HepG2 (cell line): ENCODE measurements at regions not wholly inside any gene's neighbourhood (a gene's known extent, or its start where the extent isn't known, plus 50 kb on each side); places are given as distances from the start of the nearest gene placed in this dataset.

ENCODE experiments used
- ATAC-seq: fragments of 200-7000 bp; cut with Tn5 transposase; 3 replicates; pipeline ENCODE4 v1.9.1; 2020; ENCODE audit warnings: mild to moderate bottlenecking, moderate library complexity
- BruUV-seq: library from RNA; stranded (reverse); fragments of 400-500 nt; replicated peaks from 2 replicates; lab custom pipeline; 2021; lab: Mats Ljungman, UMichigan
- CTCF ChIA-PET: fragments of 300-600 bp; formaldehyde crosslinking; extraction: SDS; loops from one replicate; lab custom pipeline; 2021; ENCODE audit warnings: low total read pairs, inconsistent platforms, low intra/inter-chr PET ratio; lab: Yijun Ruan, JAX
- POLR2A ChIA-PET: fragments of 350-600 bp; sonication (Branson Sonifier 250); formaldehyde crosslinking; loops from one replicate; lab custom pipeline; 2020; ENCODE audit warnings: antibody characterized with exemption, inconsistent platforms; lab: Yijun Ruan, JAX
- DNase-seq: peaks from one replicate; pipeline ENCODE4 v3.0.0-alpha.2; 2015; ENCODE audit warnings: low spot score
- FAIRE-seq: peaks from 3 replicates; lab custom pipeline; 2011; peaks lifted over from hg19 to GRCh38; lab: Jason Lieb, UNC
- H2AFZ ChIP-seq: one replicate; pipeline ENCODE4 v1.6.1; 2011; ENCODE audit warnings: low read length, inconsistent platforms
- H3K27ac ChIP-seq: fragments of 300-600 bp; 3 replicates; pipeline ENCODE4 v1.8.0; 2011; ENCODE audit warnings: mixed run types, mild to moderate bottlenecking, mixed read lengths, low read length, inconsistent platforms; ENCODE audit not compliant: insufficient read depth; ENCODE audit errors: extremely low read length
- H3K27me3 ChIP-seq, 2 experiments: fragments of 200-600 bp in 1 of 2; 2 replicates in 1 of 2; 3 replicates in 1 of 2; pipeline versions ENCODE4 v1.6.0 to v1.8.0; 2011; ENCODE audit warnings: low read length in 2 of 2, mild to moderate bottlenecking in 2 of 2, moderate library complexity in 2 of 2, inconsistent platforms in 1 of 2; ENCODE audit not compliant: insufficient read depth in 2 of 2, control insufficient read depth in 1 of 2
- H3K36me3 ChIP-seq, 2 experiments: fragments of 200-600 bp in 1 of 2; replicated peaks in 1 of 2; 2 replicates in 1 of 2; 3 replicates in 1 of 2; pipeline versions ENCODE4 v1.5.1 to v1.8.0; 2011; ENCODE audit warnings: low read length in 2 of 2, inconsistent platforms in 1 of 2; ENCODE audit not compliant: insufficient read depth in 2 of 2, control insufficient read depth in 1 of 2
- H3K4me1 ChIP-seq: 2 replicates; pipeline ENCODE4 v1.5.1; 2012; ENCODE audit warnings: low read length, inconsistent platforms; ENCODE audit not compliant: insufficient read depth
- H3K4me2 ChIP-seq: 2 replicates; pipeline ENCODE4 v1.6.0; 2011; ENCODE audit warnings: low read depth, low read length, inconsistent platforms
- H3K4me3 ChIP-seq, 3 experiments: fragments of 200-600 bp in 1 of 3; sonication (generic), shearing (Covaris generic) in 1 of 3; replicated peaks in 1 of 3; 2 replicates each; pipeline ENCODE4 v1.5.1; 2011 to 2016; ENCODE audit warnings: low read length in 3 of 3, inconsistent platforms in 2 of 3, low read depth in 2 of 3, mild to moderate bottlenecking in 2 of 3, control low read depth in 1 of 3, mixed read lengths in 1 of 3; ENCODE audit not compliant: insufficient read depth in 1 of 3
- H3K79me2 ChIP-seq: one replicate; pipeline ENCODE4 v1.6.1; 2011; ENCODE audit warnings: low read length, inconsistent platforms; ENCODE audit not compliant: insufficient read depth
- H3K9ac ChIP-seq: 2 replicates; pipeline ENCODE4 v1.6.0; 2011; ENCODE audit warnings: mild to moderate bottlenecking, low read depth, low read length, inconsistent platforms; ENCODE audit not compliant: insufficient read depth
- H3K9me3 ChIP-seq: 2 replicates; pipeline ENCODE4 v1.5.1; 2012; ENCODE audit warnings: mild to moderate bottlenecking, low read length
- H4K20me1 ChIP-seq: 2 replicates; pipeline ENCODE4 v1.6.0; 2011; ENCODE audit warnings: inconsistent platforms, mild to moderate bottlenecking, low read length, moderate library complexity; ENCODE audit not compliant: insufficient read depth
- ATF7 ChIP-seq, 2 experiments: fragments of 450-650 bp in 1 of 2; sonication (generic) in 1 of 2; formaldehyde crosslinking in 1 of 2; IDR thresholded peaks; 2 replicates each; pipeline versions ENCODE4 v1.4.0 to v1.6.1; 2016 to 2020; ENCODE audit warnings: antibody characterized with exemption in 1 of 2, mild to moderate bottlenecking in 1 of 2, missing genetic modification reagents in 1 of 2
- CEBPG ChIP-seq: IDR thresholded peaks from 2 replicates; pipeline ENCODE4 v1.6.1; 2016
- CHCHD3 ChIP-seq: sonication (generic); formaldehyde crosslinking; IDR thresholded peaks from 2 replicates; pipeline ENCODE4 v1.8.0; 2022; ENCODE audit warnings: mild to moderate bottlenecking, missing genetic modification reagents, moderate library complexity
- MEIS2 ChIP-seq: sonication (generic); formaldehyde crosslinking; IDR thresholded peaks from 2 replicates; pipeline ENCODE4 v1.9.0; 2021; ENCODE audit warnings: mild to moderate bottlenecking, missing genetic modification reagents
- SMARCE1 ChIP-seq: fragments of 450-650 bp; IDR thresholded peaks from 2 replicates; pipeline ENCODE4 v1.6.1; 2017; ENCODE audit warnings: borderline replicate concordance
- SRSF9 ChIP-seq: fragments of 200-400 bp; formaldehyde crosslinking; IDR thresholded peaks from 2 replicates; pipeline ENCODE4 v1.6.1; 2018; ENCODE audit warnings: borderline replicate concordance, mild to moderate bottlenecking, low read depth, low read length; ENCODE audit not compliant: insufficient read depth, poor library complexity, severe bottlenecking
- ZNF546 ChIP-seq: sonication (generic); formaldehyde crosslinking; conservative IDR thresholded peaks from 2 replicates; pipeline ENCODE4 v1.8.1; 2023; ENCODE audit warnings: mild to moderate bottlenecking, missing genetic modification reagents
- ZNF773 ChIP-seq: sonication (generic); formaldehyde crosslinking; IDR thresholded peaks from 2 replicates; pipeline ENCODE4 v1.4.0; 2020; ENCODE audit warnings: missing genetic modification reagents, borderline replicate concordance
- WGBS: methylation state at CpG from one replicate; pipeline ENCODE4 v1.1.6; 2017; ENCODE audit warnings: low lambda C conversion rate; 5-methylcytosine and 5-hydroxymethylcytosine counted together
- in situ Hi-C: cut with HindIII; loops from 2 replicates; pipeline ENCODE4 v1.10.0; 2017; ENCODE audit warnings: low pct_unique_long_range_greater_than_20kb; ENCODE audit not compliant: extremely low pct_ligation_motif_present
- intact Hi-C: fragments of 100-400 bp; cut with micrococcal nuclease; formaldehyde crosslinking; loops from one replicate; pipeline ENCODE4 v1.10.0; 2022; ENCODE audit not compliant: unreplicated experiment
- TF ChIP-seq, protein P1 (sequence below): sonication (generic); formaldehyde crosslinking; IDR thresholded peaks from 2 replicates; pipeline ENCODE4 v1.8.1; 2022; ENCODE audit warnings: low read depth, mild to moderate bottlenecking, missing genetic modification reagents
- TF ChIP-seq, protein P2 (sequence below): sonication (generic); formaldehyde crosslinking; IDR thresholded peaks from 2 replicates; pipeline ENCODE4 v1.8.0; 2022; ENCODE audit warnings: missing genetic modification reagents, mild to moderate bottlenecking, moderate library complexity, borderline replicate concordance
- TF ChIP-seq, protein P3 (sequence below): sonication (generic); formaldehyde crosslinking; IDR thresholded peaks from 2 replicates; pipeline ENCODE4 v1.4.0; 2020; ENCODE audit warnings: missing genetic modification reagents; ENCODE audit errors: not compliant biosample characterization

- Histone ChIP-seq H3K4me1 (no peaks in the 10 kb centered on the region), H4K20me1 (no peaks in the 10 kb centered on the region), H2AFZ (no peak overlapping the region)
- no peak for ATAC-seq
- in situ Hi-C loops = no loop called here
- TF ChIP-seq ATF7 (IDR thresholded peaks at IDR 0.05) (peak; percentile 90), ATF7 (CRISPR knock-in tag; IDR thresholded peaks at IDR 0.05) (no peak), CHCHD3 (CRISPR knock-in tag) (no peak)
- TF ChIP-seq, protein P1, sequence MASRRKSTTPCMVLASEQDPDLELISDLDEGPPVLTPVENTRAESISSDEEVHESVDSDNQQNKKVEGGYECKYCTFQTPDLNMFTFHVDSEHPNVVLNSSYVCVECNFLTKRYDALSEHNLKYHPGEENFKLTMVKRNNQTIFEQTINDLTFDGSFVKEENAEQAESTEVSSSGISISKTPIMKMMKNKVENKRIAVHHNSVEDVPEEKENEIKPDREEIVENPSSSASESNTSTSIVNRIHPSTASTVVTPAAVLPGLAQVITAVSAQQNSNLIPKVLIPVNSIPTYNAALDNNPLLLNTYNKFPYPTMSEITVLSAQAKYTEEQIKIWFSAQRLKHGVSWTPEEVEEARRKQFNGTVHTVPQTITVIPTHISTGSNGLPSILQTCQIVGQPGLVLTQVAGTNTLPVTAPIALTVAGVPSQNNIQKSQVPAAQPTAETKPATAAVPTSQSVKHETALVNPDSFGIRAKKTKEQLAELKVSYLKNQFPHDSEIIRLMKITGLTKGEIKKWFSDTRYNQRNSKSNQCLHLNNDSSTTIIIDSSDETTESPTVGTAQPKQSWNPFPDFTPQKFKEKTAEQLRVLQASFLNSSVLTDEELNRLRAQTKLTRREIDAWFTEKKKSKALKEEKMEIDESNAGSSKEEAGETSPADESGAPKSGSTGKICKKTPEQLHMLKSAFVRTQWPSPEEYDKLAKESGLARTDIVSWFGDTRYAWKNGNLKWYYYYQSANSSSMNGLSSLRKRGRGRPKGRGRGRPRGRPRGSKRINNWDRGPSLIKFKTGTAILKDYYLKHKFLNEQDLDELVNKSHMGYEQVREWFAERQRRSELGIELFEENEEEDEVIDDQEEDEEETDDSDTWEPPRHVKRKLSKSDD (CRISPR knock-in tag) = no peak
- TF ChIP-seq, all 625 proteins: peak for 1
- no peak overlapping the region for H3K4me3 ChIP-seq
- no peak overlapping the region for H3K9ac ChIP-seq
- DNase-seq = no peak
- FAIRE-seq = no peak
- BruUV-seq = no TSS peak
- intact Hi-C loops = no loop called here
- CTCF ChIA-PET = no interaction called here
- H3K79me2 ChIP-seq = no peaks in the 10 kb centered on the region
- H3K9me3 ChIP-seq = no peaks in the 10 kb centered on the region
- no peaks in the 10 kb centered on the region for H3K36me3 ChIP-seq
- no peak overlapping the region for H3K27ac ChIP-seq
- no peak overlapping the region for H3K4me2 ChIP-seq
- POLR2A ChIA-PET = no interaction called here
- 9% methylated on average over 3 of the region's 3 CpGs for WGBS
- no peaks in the 10 kb centered on the region; a peak in 1 of 5 replicates for H3K27me3 ChIP-seq
These were observed 79.8 kb upstream of the STK17B start for GRCh38 chr2:196251132-196251531.

GRCh38 chr2:196252408-196253115 lies 81.2 kb upstream of the STK17B start:
- ChIA-PET CTCF (no interaction called here), POLR2A (no interaction called here)
- Histone ChIP-seq H3K9me3 (no peaks in the 10 kb centered on the region), H3K27me3 (no peaks in the 10 kb centered on the region; a peak in 1 of 5 replicates), H4K20me1 (no peaks in the 10 kb centered on the region), H3K4me1 (no peaks in the 10 kb centered on the region), H3K4me3 (no peak overlapping the region), H3K9ac (no peak overlapping the region), H2AFZ (no peak overlapping the region), H3K27ac (no peak overlapping the region), H3K4me2 (no peak overlapping the region), H3K36me3 (no peaks in the 10 kb centered on the region), H3K79me2 (no peaks in the 10 kb centered on the region)
- TF ChIP-seq, protein P2, sequence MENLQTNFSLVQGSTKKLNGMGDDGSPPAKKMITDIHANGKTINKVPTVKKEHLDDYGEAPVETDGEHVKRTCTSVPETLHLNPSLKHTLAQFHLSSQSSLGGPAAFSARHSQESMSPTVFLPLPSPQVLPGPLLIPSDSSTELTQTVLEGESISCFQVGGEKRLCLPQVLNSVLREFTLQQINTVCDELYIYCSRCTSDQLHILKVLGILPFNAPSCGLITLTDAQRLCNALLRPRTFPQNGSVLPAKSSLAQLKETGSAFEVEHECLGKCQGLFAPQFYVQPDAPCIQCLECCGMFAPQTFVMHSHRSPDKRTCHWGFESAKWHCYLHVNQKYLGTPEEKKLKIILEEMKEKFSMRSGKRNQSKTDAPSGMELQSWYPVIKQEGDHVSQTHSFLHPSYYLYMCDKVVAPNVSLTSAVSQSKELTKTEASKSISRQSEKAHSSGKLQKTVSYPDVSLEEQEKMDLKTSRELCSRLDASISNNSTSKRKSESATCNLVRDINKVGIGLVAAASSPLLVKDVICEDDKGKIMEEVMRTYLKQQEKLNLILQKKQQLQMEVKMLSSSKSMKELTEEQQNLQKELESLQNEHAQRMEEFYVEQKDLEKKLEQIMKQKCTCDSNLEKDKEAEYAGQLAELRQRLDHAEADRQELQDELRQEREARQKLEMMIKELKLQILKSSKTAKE (CRISPR knock-in tag) = no peak
- no peak for TF ChIP-seq CEBPG (CRISPR knock-in tag)
- no peak for TF ChIP-seq ZNF773 (CRISPR knock-in tag)
- no peak for TF ChIP-seq SRSF9
- TF ChIP-seq SMARCE1 = no peak
- TF ChIP-seq MEIS2 = no peak
- no peak for TF ChIP-seq ZNF546 (CRISPR knock-in tag)
- TF ChIP-seq, protein P3, sequence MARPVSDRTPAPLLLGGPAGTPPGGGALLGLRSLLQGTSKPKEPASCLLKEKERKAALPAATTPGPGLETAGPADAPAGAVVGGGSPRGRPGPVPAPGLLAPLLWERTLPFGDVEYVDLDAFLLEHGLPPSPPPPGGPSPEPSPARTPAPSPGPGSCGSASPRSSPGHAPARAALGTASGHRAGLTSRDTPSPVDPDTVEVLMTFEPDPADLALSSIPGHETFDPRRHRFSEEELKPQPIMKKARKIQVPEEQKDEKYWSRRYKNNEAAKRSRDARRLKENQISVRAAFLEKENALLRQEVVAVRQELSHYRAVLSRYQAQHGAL (CRISPR knock-in tag) = no peak
- intact Hi-C loops = no loop called here
- ATAC-seq (no peak), FAIRE-seq (no peak), DNase-seq (no peak)
- in situ Hi-C loops = no loop called here
- no TSS peak for BruUV-seq
- 17% methylated on average over 1 of the region's 1 CpG for WGBS
